ENCODE measurements at regions not wholly inside any gene's neighbourhood (a gene's known extent, or its start where the extent isn't known, plus 50 kb on each side); places are given as distances from the start of the nearest gene placed in this dataset.

DNA sequence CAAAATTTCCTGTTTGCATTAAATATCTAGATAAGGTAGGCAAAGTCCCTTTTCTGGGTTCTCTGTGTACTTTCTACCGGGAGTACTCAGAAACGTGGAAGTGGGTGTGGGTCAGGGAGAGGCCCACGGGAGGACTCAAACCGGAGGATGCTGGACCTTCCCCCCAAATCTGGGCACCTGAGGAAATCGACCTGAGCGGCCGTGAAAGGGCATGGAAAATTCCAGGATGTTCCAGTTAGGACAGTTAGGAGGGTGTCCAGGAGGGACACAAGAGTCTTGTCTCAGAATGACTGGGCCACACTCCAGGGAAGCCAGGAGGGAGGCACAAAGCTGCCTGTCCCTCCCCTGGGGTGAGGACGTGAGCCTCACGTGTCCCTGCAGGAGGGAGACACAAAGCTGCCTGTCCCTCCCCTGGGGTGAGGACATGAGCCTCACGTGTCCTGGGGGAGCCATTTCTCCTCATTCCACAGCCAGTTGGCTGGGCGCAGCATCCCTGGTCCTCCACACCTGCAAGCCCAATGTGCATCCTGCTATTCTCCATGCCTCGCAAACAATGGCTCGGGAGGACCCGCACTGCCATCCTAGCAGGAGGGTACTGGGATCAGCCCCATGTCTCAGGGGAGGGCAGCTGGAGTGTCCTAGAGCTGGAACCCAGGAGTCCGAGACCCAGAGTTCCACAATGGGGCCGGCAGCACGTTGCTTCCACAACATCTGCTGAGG, 190.5 kb upstream of the PPP2R2D start:
- no peak for DNase-seq (ENCODE audit: low spot score)

DNA sequence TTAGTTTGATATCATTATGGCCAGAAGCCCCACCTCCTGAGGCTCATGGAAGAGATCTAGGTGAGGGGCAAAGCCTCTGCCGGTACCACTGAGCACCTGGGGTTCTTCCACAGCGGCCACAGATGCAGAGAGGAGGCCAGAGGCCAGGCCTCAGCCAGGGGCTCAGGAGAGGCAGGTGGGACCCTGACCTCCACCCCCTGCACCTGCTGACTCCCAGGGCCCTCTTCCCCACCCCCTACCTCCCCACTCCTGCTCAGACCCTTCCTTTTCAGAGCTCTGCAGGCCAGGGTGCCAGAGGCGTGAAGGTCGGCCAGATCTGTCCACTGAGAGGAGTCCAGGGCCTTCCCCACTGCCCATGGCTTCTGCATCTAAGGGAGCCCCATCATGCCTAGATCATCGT, 178.7 kb upstream of the PPP2R2D start:
- no peak for DNase-seq (ENCODE audit: low spot score)

DNA sequence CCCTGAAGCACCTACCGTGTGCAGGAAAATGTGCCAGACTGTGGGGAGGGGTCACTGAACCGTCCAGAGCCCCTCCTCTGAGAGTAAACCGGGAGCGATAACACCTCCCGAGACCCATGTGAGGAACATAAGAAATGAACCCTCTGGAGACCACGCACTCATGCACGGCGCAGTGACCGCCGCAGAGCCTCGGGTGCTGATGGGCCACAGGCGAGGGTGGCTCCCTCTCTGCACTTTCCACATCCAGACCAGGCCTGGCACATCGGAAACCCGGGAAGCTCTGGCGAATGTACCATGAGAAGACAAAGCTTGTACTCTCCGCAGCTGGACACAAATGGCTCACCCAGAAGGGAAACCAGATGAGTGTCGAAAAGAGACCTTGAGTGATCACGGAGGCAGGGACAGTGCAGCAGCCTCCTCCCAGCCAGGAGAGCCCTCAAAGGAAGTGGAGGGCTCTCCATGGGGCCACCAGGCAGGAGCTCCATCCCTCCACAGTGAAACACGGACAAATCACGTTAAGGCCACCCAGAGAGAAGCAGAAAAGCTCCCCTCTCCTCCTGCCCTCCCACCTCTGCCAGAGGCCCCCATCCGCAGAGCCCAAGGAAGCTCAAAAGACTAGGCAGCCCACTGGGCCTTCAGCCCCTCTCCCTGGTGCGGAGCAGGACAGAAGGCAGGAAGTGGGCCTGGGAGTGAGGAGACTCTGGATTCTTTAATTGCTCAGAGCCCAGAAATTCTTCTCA, 178.1 kb upstream of the PPP2R2D start:
- DNase-seq (ENCODE audit: low spot score): no peak

DNA sequence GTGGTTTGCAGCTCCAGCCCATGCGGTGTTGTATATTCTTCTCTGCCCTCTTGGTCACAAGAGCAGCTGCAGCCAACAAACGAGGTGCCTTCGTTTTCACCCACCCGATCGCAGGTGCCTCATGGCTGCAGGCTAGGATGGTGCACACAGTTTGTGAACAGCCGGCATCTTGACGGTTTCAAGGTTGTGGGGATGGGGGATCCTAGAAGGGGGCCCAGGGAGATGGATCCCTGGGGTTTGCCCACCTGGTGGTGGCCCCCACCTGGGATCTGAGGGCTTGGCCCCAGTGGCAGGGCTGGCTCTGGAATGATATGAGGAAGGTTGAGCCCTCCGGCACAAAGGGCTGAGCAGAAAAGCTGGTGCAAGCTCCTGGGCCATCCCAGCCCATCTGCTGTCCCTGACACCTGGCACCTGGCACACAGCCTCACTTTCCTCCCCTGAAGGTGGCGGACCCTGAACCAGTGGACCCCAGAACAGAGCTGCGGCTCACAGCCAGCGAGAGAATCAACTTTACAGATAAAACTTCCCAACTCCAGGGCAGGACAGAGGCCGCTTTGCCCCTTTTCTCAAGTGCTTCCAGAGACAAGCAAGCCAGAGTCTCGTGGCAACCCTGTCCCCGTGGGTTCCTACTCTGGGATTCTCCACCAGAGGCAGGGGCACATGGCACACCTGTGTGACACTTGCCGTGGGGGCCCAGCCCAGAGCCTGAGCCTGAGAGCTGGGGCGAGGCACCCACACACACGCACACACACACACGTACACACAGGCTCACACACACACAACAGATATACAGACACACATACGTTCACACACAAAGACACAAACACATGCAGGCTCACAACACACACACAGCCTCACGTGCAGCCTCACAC, 177.3 kb upstream of the PPP2R2D start:
- DNase-seq (ENCODE audit: low spot score): no peak

DNA sequence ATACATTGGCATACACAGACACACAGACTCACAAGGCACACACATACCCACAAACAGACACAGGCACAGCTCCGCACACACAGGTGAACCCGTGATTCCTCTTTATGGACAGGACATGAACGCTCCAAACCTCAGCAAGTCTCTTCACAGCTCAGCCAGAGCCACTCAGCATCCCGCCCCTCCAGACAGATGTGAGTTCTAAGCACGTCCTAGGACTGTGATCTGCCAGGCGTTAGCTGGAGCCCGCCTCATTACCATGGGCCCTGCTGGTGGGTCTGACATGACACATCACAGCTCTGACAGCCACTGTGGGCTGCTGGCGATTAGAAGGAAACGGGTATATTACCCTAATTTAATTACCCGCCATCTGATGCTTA, 176.7 kb upstream of the PPP2R2D start:
- no peak for DNase-seq (ENCODE audit: low spot score)

DNA sequence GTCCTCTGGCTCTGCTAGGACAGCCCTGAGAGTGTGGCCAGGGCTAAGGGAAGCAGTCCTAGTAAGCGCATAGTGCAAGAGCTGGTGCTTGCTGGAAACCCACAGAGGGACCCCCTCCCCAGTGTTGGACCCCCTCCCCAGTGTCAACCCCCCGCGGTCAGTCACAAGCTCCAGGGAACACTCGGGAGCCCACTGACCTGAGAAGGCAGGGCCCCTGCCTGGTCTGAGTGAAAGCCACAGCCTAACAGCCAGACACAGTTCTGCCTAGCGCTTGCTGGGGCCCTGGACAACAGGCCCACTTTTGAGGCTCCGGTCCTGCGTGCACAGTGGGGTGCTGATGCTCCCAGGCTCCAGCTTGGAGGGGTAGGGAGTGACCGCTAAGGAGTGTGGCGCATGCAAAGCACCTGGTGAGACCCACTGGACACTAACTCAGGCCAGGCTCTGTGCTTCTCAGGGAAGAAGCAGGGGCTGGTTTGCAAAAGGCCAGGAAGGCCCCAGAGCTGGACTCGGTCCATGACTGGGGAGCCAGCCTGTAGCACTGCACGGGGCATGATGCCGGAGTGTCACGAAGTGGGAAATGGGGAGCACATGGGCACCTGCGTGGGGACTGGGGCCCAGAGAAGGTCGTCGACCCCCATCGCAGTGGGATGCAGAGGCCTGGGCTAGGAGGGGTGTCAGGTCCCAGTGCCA, 175.8 kb upstream of the PPP2R2D start:
- no peak for DNase-seq (ENCODE audit: low spot score)

DNA sequence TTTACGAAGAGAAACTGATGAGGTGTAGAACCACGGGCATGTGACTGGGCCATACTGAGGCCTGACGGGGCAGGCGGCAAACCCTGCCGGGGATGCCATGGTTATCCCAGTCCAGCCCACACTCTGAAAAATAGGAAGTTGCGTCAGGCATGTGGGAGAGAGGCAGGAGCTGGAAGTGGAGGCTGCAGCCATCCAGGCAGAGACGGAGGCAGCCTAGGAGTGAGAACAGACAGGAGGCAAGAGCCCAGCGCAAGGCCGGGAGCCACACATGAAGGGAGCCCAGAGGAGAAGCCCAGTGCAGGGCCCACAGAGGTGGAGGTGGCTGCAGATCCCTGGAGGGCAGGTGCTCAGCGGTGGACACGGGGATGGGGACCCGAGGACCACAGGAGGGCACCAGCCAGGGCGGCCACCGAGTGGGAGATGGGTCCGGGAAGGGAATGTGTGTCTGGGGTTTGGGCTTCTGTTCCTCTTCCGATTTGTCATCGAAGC, 175.2 kb upstream of the PPP2R2D start:
- no peak for DNase-seq (ENCODE audit: low spot score)

DNA sequence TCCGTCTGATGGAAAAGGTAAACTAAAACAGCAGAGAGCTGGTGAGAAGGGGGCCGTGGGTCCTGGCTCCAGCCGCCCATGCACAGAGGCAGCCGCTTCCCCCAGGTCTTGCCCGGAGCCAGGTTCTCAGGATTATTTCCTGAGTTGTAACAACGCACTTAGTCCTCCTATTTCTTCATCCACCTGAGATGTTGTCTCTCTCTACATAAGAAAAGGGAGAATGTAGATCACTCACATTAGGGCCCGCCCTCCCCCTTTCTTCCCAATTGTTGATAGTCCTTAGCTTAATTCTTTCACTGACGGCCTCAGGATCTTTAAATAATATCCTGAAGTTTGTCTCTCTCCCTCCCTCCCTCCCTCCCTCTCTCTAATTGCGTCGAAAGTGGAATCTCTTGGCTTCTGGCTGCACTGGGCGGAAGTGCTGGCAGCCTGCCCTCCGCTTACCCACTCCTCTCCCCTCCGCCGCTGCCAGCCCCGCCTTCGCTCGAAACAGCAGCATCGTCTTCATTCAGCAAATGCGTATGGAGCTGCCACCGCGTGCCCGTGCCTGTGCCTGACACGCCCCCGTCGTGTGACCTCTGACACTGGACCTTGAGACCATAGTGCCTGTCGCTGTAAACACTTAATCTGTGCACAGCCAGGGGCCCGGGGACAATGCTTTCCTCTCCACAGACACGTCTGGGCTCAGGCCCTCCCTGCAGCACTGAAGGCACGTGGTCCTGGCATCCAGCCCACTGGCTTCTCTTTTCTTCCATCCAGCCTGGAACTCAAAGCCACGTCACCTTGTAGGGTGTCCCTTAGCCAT, 174.5 kb upstream of the PPP2R2D start:
- no peak for DNase-seq (ENCODE audit: low spot score)

DNA sequence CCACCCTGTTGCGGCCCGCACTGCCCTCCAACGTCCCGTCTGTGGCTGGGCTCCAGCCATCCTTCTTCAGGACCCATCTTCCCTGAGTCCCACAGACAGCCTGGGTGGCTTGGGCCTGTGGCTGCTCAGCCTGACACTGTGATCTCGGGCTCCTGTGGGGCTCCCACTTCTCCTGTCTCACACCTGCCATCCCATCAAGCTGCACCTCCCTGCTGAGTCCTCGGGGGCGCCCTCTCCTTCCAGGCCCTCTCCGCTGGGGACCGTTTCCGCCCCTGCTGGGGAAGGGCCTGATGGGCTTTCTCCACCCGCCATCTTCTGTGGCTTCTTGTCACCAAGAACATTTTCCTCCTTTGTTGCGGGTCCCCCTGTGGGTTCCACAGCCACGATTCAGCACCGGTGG, 173.8 kb upstream of the PPP2R2D start:
- no peak for DNase-seq (ENCODE audit: low spot score)

DNA sequence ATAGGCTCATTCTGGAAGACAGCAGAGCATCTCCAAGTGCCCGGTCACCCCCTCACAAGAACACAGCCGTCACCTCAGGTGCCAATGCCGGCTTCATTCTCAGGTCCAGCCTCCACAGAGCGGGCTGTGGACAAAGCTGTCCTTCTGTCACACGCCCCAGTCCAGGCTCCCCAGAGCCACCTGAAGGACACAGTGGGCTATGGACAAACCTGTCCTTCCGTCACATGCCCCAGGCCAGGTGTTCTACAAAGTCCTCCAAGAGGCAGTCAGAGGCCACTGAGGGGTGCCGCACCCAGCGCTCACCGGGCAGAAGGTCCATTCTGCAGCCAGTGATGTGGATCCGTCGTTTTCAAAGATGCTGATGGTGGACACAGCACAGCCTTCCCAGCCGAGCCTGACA, 173.2 kb upstream of the PPP2R2D start:
- DNase-seq (ENCODE audit: low spot score): no peak

DNA sequence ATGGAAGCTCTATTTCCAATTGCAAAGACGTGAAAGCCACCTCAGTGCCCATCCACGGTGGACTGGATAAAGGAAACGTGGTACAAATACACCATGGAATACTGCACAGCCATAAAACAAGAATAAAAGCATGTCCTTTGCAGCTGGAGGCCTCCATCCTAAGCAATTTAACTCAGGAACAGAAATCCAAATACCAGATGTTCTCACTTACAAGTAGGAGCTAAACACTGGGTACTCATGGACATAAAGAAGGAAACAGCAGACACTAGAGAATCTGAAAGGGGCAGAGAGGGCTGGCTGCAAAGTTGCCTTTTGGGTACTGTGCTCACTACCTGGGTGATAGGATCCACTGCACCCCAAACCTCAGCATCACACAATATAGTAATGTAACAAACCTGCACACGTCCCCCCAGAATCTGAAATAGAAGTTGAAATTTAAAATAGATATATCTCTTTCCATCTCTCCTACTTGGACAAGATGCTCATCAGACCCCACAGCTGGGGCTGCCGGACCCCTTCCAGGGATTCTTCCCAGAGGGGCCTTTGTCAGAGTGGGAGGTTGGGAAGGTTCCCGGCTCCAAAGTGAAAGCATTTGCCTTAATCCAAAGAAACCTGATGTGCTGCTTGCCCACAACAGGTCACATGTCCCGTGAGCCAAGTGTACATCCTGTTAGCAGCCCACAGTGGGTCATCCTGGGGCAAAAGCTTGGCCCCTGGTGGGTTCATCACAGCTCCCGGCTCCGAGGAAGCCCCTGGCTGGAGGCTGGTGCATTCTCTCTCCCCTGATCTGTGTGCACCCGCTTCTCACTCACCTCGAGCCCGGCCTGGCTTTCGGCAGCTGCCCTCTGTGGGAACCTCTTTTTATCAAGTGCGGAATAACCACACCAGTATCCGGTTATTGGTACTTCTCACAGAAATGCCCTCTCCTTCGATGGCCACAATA, 172.3 kb upstream of the PPP2R2D start:
- no peak for DNase-seq (ENCODE audit: low spot score)

DNA sequence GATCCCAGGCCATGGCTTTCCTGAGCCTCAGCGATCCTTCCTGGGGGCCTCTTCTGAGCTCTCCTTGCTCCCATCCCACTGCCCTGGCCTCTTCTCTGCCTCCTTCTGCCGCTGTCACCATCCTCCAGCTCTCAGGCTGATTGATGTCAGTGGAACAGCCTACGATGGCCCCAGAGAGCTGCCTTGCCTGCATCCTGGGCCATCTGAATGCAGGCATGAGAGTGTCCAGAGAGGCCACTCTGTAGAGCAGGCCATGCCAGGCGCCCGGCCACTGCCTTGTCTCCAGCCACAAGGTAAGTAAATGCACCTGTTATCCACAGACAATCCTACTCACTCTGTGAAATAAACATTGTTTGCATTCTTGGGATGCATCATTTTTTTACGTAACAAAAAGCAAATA, 171.4 kb upstream of the PPP2R2D start:
- DNase-seq (ENCODE audit: low spot score): no peak

DNA sequence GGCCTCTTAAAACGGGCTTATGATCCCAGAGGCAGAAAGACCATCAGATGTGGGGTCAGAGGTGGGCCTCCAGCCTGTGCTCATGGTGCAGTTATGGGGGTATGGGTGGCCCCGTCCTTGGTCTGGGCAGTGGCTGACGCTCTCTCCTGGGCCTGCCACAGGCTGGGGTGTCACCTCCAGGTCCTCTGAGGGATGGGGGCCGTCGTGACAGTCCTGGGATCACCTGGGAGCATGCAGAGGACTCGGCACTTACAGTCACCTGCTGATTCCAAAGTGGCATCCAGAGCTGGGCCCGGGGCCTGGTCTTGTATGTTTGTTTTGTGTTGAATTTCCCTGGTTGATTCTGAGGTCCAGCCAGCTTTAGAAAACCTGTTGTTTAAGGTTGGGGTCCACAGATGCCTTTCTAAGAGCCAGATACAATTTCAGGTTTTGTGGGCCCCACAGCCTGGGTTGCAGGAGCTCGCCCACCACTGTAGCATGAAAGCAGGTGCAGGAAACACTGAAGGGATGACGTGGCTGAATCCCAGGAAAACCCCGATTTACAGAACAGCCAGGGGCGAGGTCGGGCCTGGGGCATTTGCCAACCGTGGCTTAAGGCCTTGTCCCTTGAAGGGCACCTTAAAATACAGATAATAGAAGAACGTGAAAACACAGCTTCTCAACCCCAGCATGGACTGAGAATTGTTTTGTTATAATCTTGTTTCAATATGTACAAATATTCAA, 170.7 kb upstream of the PPP2R2D start:
- no peak for DNase-seq (ENCODE audit: low spot score)

DNA sequence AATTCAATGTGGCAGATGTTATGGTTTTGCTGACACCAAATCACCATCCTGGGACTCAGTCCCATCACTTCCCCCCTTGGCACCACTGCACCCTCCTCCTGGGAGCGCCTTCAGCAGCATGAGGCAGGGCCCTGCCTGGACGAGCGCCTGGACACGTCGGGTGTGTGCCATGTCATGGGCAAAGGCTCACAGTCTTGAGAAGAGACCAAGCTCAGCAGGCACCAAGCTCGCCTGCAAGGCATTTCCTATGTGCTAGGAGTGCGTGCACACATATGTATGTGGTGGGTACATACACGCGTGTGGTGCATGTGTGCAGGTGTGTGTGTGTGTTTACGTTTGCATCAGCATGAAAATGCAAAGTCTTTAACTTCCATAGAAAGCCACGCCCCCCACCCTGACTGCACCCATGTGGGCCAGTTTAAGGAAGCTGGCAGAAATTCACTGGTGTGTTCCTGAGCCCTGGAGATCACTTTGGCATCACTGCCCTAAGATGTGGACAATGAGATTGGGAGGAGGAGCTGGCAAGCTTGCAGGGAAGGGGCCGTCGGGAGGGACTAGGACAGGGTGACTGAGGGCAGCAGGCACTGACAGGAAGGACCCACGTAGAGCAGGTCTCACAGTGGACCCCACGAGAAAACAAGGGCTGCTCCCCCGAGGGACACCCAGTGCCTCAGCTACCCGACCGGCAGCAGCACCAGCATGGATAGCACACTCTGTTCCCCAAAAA, 169.9 kb upstream of the PPP2R2D start:
- DNase-seq (ENCODE audit: low spot score): no peak

DNA sequence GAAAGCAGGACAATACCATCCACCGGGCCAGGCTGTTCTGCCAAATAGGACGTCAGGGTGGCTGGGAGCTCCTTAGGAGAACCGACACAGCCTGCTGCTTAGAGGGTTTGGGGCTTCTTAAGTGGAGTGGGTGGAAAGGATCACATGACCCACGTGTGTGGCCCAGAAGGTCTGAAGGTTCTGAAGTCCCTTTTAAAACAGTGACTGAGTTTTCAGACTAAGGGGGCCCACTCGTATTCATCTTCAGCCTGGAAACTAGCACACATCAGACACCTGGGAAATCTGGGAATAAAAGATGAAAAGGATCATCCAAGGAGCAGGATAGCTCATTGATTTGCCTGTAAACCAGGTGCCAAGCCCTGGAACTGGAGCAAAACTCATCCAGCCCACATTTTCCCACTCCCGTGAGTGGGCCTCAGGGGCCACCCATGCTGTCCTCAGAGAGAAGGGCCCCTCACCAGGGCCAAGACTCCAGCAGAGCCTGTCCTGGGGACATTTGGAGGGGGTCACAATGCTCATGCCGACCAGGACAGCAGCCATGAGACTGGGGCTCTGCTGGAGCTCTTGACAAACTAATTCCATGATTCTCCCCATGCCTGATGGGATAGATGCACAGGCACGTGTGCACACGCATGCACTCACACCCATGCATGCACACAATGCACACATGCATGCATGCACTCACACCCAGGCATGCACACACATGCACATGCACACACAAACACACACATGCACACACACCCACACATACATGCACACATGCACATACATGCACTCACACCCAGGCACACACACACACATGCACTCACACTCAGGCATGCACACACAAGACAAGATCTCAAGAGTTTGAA, 168.8 kb upstream of the PPP2R2D start:
- no peak for DNase-seq (ENCODE audit: low spot score)

DNA sequence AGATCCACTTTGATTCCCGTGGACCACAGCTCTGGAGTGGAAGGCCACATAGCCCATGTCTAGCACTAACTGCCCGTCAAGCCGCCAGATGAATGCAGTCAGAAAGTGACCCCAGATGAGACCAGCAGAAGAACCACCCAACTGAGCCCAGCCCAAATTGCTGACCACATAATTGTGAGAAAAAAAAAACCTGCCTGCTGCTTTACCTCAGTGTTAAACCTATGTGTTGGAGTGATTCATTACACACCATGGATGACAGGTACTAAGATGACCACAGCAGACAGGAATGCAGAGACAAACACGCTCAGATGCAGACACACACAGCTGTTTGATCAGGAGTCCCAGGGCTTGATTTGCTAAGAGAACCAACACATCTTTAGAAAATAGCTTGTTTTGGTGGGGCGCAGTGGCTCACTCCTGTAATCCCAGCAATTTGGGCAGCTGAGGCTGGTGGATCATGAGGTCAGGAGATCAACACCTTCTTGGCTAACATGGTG, 168.1 kb upstream of the PPP2R2D start:
- DNase-seq (ENCODE audit: low spot score): no peak

DNA sequence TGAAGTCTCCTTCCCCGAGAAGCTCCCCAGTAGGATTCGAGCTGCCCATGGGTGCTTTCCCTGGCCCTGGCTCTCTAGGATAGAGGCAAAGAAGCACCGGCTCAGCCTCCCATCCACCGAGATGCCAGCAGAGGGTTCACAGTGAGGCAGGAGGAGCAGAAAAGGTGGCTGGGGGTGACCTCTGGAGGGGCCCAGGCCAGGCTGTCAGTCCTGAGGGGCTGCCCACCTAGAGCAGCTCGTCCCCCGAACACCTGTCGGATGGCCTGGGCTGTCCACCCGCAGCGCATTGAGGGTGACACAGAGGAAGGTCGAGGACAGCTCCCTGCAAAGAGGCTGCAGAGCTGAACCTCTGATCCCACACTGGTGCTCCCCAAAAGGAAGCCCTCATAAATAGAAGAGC, 167.2 kb upstream of the PPP2R2D start:
- DNase-seq (ENCODE audit: low spot score): no peak

DNA sequence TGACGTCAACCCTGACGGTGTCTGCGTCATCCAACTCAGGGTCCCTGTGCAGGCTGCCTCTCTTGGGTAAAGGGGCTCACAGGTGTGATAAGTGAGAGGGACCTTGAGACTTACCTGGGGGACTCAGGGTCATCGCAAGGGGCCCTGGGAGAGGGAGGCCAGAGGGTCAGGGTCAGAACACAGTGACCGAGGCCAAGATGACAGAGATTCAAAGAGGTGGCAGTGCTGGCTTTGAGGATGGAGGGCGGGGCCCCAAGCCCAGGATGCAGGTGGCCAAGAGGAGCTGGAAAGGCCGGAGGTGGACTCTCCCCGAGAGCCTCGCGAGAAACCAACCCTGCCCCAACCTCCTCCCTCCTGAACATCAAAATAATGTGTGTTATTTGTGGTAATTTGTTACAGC, 165.2 kb upstream of the PPP2R2D start:
- DNase-seq (ENCODE audit: low spot score): no peak

Measured in COLO829 (cell line).